AG20443 (cell line): ENCODE measurements at regions not wholly inside any gene's neighbourhood (a gene's known extent, or its start where the extent isn't known, plus 50 kb on each side); places are given as distances from the start of the nearest gene placed in this dataset.

ENCODE experiments used
- DNase-seq: peaks from one replicate; pipeline ENCODE4 v3.0.0; 2012; ENCODE audit warnings: low spot score, mixed read lengths

GRCh38 chr3:194805546-194805945, 119.9 kb downstream of the FAM43A start:
- DNase-seq: no peak

- DNase-seq: peak; percentile 66
Measured at GRCh38 chr3:194806991-194807630, 121.4 kb downstream of the FAM43A start.

- DNase-seq: no peak
Measured at GRCh38 chr3:194808640-194809097, 123.0 kb downstream of the FAM43A start.

- no peak for DNase-seq
Measured at GRCh38 chr3:194809382-194809781, 123.7 kb downstream of the FAM43A start.

- no peak for DNase-seq
Measured at GRCh38 chr3:194810076-194810475, 124.4 kb downstream of the FAM43A start.

GRCh38 chr3:194811118-194811517, 125.4 kb downstream of the FAM43A start:
- no peak for DNase-seq

GRCh38 chr3:194812176-194812575, 126.5 kb downstream of the FAM43A start:
- no peak for DNase-seq

GRCh38 chr3:194814878-194815357, 129.2 kb downstream of the FAM43A start:
- DNase-seq: no peak

- DNase-seq: no peak
Measured at GRCh38 chr3:194816748-194817591, 131.3 kb downstream of the FAM43A start.

- no peak for DNase-seq
Measured at GRCh38 chr3:194817592-194817930, 131.9 kb downstream of the FAM43A start.

GRCh38 chr3:194817936-194818335, 132.3 kb downstream of the FAM43A start:
- DNase-seq: no peak

- no peak for DNase-seq
Measured at GRCh38 chr3:194824100-194824499, 138.4 kb downstream of the FAM43A start.

GRCh38 chr3:194824701-194825111, 139.0 kb downstream of the FAM43A start:
- DNase-seq: peak; percentile 85

- DNase-seq: no peak
Measured at GRCh38 chr3:194826594-194826993, 140.9 kb downstream of the FAM43A start.

GRCh38 chr3:194827486-194827885, 141.8 kb downstream of the FAM43A start:
- DNase-seq: no peak

GRCh38 chr3:194828116-194828515, 142.4 kb downstream of the FAM43A start:
- peak; percentile 43 for DNase-seq

GRCh38 chr3:194828926-194829325, 143.2 kb downstream of the FAM43A start:
- no peak for DNase-seq

GRCh38 chr3:194830401-194830800, 144.7 kb downstream of the FAM43A start:
- DNase-seq: no peak

GRCh38 chr3:194830978-194831377, 145.3 kb downstream of the FAM43A start:
- DNase-seq: no peak

- DNase-seq: no peak
Measured at GRCh38 chr3:194832346-194833104, 146.8 kb downstream of the FAM43A start.

GRCh38 chr3:194833114-194833910, 147.6 kb downstream of the FAM43A start:
- no peak for DNase-seq

GRCh38 chr3:194836661-194837060, 151.0 kb downstream of the FAM43A start:
- no peak for DNase-seq
